OCI-M2 (cell line): ENCODE measurements at regions not wholly inside any gene's neighbourhood (a gene's known extent, or its start where the extent isn't known, plus 50 kb on each side); places are given as distances from the start of the nearest gene placed in this dataset.
"Not testable (repeated sequence)": the region's sequence is repeated elsewhere in the genome, so short reads cannot be mapped to it uniquely, and the experiment has no call there.

ENCODE experiments used
- DNase-seq: peaks from one replicate; lab custom pipeline; 2025; ENCODE audit not compliant: unreplicated experiment; lab: John Stamatoyannopoulos, UW

DNA sequence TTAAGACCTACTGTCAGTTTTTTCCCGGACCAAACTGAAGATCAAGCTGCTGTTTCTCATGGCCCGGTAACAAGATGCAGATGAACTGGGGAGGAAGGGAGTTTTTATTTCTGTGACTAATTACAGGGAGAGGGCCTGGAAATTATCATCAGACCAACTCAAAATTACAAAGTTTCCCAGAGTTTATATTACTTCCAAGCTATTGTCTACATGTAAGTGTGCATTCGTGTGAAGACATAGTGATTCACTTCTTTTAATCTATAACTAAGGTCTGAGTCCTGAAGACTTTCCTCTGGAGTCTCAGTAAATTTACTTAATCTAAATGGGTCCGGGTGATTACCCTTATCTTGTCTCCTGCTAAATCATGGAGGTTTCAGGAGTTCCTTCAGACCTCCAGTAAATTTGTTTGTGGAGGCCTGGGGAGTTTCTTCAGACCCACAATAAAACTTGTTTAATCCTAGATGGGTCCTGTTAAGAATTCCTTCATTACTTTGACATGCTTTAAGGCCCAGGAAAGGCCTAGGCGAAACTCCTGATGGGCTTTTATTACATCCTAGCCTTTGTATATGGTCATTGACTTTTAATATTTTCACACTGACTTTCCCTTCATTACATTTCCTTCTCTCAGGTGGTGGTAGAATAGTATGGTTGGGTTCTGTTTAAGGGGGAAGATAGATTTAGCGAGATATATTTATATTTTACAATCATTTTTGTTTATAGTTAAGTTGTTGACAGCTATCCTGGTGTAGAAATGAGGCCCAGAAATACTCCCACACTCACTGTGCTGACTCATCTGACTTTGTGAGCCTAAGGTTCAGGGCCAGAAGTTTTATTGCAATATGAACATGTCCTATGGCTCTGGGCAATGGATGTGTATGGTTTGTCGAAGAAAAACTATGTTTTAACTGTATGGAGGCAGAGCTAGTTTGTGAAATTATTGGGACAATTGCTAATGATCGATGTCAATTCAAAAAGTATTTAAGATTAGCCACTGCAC lies 627.0 kb upstream of the FBXO33 start:
- DNase-seq = no peak

DNA sequence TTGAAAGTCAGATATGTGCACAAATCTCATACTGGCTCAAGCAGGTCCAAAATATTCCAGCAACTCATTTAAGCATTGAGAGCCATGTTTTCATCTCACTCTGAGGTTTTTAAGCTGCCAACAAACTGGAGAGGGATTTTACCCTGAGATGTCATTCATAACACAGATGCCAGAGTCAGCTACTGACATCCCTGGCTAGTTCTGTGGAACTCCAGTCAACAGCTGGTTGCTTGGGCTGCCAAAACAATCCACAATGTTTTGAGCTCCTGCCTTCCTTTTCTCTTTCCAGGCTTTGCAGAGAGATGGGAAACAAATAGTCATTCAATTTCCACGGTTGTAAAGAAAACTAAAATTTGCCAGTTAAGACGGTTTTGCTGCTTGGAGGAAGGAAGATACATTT lies 621.2 kb upstream of the FBXO33 start:
- DNase-seq = no peak

DNA sequence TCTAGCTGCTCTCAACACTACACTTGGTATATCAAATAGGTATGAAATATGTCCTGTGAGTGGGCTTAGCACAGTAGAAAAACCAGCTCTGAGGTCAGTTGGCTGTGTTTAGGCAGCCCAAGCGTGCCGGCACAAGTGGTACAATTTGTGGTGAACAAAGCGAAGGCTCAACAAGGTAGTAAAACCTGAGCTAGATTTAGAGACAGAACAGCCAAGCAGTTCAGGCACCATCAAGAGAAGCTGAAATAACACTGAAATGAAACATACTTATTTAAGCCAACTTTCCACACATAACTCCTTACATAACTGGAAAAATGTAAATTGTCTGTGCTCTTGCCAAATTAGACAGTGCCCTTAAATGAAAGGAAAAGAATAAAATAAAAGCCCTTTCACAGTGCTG lies 596.8 kb upstream of the FBXO33 start:
- DNase-seq = no peak

DNA sequence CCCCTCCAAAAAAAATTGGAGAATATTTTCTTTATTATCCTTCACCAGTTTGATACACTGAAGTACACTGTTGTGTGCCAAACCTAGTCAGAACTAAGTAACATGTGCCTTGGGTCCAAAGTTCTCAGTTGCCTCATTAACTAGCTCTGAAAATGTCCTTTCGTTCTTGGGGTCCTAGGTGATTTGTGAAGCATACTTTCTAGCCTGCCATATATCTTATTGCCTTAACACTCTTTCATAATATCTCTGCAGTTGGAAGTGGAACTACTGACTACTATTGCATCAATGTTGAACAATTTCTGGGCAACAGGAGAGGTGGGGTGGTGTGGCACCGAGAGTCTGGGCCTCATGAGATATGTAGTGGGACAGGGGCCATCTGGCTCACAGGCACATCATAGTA lies 592.9 kb upstream of the FBXO33 start:
- no peak for DNase-seq

DNA sequence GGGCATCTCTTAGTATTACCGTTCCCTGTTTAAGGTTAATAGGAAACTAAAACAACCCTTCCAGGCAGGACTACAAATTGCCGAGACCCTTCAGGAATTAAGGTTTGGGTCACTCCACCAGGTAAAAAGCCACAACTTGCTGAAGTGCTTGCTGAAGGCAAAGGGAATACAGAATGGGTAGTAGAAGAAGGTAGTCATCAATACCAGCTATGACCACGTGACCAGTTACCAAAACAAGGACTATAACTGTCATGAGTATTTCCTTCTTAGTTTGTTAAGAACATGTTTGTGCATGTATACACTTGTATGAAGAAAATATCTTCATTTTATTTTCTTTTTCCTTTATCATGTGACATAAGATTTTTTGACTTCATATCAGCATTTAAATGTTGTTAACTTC lies 578.7 kb upstream of the FBXO33 start:
- DNase-seq = no peak

DNA sequence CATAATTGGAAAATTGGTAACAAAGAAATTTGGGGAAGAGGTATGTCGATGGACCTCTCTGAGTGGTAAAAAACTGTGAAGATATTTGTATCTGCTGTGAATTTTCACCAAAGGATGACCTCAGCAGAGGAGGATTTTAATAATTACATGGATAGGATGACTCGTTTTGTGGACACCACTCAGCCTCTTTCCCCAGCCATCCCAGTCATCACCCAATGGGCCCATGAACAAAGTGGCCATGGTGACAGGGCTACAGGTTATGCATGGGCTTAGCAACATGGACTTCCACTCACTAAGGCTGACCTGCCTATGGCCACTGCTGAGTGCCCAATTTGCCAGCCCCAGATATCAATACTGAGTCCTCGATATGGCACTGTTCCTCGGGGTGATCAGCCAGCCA lies 577.5 kb upstream of the FBXO33 start:
- DNase-seq = no peak

DNA sequence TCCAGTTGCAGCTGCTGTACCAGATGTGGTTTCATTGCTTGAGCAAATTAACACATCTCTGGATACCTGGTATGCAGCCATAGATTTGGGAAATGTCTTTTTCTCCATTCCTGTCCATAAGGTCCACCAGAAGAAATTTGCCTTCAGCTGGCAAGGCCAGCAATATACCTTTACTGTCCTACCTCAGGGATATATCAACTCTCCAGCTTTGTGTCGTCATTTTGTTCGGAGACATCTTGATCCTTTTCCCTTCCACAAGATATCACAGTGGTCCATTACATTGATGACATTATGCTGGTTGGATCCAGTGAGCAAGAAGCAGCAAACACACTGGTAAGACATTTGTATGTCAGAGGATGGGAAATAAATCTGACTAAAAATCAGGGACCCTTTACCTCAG lies 576.1 kb upstream of the FBXO33 start:
- not testable (repeated sequence) for DNase-seq

DNA sequence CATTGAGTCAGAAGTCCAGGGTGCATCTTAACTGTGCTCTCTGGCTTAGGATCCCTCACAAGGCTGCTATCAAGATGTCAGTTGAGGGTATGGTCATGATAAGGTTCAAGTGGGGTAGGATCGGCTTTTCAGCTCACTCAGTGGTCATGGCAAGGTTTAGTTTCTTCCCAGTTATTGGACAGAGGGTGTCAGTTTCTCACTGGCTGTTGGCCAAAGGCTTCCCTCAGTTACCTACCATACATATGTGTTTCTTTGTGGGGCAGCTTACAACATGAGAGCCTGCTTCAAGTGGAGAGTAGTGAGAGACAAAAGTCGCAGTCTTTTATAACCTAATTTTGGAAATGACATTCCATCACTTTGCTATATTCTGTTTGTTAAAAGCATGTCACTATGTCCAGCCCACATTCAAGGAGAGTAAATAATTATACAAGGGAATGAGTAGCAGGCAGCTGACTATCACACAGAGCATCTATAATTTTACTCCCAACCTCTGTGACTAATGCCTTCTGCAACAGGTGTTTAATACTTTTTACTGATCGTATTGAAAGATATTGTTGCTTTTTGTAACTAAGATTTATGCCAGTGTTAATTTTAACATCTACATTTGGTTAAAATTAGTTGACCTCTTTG lies 572.8 kb upstream of the FBXO33 start:
- no peak for DNase-seq

DNA sequence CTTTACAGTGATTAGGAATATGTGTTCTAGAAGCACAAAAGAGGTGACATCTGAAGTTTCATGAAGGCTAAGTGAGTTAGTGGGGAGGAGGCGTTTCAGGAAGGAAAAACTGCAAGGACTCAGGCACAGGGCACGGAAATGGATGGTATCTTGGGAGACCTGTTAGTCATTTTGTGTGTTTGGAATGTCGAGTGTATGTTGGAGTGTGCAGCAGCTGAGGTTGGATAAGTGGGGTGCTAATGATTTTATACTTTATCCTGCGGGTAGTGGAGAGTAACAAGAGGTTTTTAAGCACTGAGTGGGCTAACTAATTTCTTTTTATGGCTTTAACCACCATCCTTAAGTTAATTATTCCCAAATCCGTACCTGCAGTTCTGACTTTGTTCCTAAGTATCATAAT lies 571.5 kb upstream of the FBXO33 start:
- no peak for DNase-seq

DNA sequence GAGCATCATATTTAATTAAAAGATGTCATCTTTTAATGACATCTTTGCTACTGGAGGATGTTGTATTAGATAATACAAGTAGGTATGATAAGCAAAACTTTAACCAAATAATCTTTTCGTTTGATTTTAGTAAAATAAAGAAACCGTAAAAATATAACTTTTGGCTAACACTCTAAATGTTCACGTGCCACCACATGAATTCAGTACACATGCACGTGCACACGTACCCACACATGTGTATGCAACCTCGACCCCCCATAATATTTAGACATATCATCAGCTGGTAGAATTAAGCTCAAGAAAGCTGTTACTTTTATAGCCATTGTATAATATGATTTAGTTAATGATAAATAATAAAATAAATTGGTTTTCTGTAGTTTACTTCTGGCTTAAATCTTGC lies 566.6 kb upstream of the FBXO33 start:
- no peak for DNase-seq

DNA sequence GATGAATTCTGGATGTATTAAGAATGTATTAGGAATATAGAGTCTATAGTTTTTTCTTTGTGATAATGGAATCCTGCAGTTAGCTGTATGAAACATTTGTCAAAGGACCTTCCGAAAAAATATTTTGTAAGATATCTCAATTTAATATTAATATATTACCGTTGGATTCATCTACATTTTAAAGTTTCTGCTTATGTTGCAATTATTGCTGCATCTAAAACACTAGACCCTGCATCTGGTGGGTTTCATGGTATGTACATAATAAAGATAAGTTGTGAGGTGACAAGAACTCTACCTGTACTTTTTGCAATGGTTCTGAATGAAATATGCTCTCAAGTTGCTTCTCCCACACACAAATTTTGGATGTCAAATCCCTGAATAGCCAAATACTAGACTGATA lies 565.9 kb upstream of the FBXO33 start:
- DNase-seq = no peak

DNA sequence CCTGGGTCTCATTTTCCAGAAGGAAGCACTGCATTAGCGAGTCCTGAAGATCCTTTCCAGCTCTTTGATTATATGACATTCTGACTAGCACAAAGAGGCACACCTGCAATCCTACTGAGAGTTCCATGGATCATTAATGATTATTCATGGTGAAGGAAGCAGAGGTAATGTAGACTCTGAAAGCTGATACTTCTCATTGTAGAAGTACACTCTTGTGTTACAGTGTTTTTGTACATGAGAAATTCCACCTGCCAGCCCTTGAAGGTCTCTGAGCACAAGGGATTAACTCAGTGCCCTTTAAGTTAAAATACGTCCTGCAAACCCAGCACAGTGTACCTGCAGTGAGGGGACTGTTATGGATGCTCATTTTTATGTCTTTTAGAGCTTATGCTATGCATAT lies 558.8 kb upstream of the FBXO33 start:
- DNase-seq = no peak

DNA sequence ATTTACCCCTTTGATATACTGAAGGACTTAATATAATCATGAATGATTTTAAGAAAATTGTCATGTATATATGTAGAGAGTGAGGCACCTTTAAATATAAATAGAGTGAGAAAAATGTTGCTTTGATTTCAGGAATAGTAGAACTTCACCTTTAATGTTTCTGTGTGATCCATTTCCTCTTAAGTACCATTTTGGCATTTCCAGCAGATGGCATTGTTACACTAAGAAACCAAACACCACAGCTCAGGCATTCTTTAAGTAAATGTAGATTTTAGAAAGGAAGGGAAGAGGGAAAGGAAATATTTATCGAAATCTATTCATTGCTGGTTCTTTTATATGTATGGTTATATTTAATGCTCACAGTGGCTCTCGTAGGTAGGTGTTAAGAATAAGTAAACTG lies 556.7 kb upstream of the FBXO33 start:
- no peak for DNase-seq

DNA sequence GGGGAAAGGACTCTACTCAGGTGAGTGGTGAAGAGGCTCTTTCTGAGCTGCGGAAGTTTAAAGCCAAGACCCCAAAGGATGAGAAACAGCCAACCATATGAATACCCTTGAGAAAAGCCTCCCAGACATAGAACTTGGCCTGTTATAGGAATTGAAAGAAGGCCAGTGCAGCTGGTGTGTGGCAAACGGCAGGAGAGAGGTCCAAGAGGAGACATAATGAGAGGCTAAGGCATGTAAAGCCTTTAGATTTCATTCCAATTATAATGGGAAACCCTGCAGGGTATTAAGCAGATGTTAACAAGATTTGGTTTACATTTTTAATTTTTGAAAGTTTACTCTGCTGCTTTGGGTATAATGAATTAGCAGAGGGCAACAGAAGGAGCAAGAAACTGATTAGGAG lies 552.1 kb upstream of the FBXO33 start:
- DNase-seq = no peak

DNA sequence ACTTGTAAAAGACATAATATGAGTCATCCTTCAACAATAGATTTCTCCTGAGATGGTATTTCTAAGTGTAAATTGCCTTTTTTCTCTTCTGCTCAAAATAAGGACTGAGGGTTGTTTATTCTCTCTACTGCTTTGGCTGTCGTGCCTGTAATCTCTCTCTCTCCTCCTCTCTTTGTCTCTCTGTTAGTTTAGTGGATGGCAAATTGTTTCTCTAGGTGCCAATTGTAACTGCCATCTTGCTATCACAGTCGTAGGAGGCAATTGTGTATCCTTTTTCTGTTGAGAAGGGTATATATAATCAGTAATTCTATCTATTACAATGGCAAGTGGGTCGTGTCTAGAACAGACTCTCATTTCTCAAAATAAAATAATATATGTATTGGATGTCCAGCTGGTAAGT lies 545.0 kb upstream of the FBXO33 start:
- DNase-seq = no peak

DNA sequence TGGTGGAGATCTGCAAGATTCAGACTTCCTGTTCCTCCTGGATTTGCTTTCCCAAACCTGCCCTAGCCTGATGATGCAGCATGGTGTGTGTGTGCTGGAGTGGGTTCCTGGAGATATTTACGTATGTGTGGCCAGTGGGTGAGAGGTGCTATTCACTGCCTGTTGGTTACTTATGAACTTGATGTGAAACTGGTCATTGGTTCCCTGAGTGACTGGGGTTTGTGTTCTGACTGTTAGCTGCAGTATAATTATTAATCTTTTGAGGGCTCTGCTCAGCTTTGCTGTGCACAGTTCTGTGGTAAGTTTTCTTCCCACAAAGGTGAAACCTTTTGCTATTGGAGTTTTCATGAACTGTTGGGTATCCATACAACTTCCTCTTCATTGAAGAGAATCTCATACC lies 541.8 kb upstream of the FBXO33 start:
- DNase-seq = no peak

DNA sequence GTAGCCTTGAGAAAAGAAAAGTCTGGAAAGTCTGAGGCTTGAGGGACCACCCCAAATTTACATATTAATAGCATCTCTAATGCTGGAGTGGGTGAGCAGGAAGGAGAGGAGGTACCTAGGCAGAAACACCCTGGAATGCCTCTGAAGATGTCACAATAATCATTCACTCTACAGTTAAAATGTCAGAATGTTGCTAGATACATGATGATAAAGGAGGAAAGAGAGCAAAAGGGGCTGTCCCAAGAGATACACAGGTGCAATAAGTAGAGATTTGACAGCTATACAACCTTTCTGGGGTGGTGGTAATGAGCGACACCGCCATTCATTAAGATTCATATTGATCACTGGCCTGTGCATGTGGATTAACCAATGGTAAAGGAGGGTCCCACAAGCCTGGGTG lies 540.5 kb upstream of the FBXO33 start:
- no peak for DNase-seq

DNA sequence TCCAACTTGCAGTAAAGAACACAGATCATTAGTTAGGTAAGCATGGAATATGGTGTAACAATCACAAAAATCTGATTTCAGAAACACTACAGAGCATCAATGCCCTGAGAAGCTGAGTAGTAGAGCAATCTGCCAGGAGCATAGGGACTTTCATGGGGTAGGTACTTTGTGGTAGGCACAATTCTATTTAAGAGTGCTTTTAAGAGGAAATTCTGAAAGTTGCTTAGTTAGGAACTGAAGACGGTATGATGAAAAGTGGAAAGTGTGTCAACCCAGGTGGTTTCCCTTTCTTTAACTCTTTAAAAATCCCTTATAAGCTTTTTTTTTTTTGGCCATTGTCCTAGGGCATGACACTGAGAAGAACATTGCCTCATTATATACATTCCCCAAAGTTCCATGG lies 535.7 kb upstream of the FBXO33 start:
- DNase-seq = no peak

DNA sequence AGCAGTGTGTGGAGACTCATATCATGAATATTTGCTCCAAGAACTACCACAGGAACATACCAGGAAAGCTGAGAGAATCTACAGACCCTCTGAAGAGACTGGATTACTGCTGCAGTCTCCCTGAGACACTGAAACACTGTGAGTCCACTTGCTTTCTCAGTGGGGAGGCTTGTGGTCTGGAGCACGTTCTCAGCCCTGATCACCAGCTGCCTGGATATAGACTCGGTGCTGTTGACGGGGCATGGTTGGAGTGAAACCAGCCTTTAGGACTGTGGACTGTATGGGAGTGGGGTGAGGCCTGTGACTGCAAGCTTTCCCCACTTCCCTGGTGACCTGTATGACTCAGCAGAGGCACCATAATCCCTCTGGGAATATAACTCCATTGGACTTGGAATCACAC lies 525.8 kb upstream of the FBXO33 start:
- no peak for DNase-seq

DNA sequence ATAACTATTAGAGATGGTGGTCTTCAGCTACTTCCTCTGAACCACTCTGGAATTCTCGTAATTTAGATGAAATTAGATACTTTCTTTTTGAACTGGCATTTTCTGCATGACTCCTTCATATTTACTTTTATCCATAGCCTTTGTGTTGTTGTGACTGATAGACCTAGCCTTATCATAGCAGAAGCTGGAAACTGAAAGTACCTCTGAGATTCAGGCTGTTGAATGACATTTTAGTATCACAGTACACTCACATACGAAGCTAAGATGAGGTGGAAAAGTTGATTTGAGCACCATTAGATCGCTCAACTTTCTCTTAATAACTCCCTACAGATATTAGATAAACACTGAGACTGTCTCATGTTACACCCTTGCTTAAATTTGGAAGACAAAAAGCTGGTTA lies 525.1 kb upstream of the FBXO33 start:
- no peak for DNase-seq

DNA sequence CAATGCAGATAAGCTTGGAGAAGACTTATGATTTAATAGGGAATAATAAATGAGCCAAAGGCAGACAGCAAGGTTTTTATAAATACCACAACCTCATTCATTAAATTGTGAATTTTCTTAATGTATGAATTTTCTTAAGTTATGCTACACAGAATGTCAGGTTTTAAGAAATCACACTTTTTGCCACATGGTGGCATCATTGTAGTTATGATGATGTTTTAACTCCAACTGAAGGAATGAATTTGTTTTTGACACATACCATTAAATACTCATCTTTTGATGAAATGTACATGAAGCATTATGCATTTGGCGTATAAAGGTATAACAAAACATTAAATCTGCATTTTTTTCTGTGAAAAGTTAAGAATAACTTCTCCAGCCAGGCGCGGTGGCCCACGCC lies 524.1 kb upstream of the FBXO33 start:
- no peak for DNase-seq

DNA sequence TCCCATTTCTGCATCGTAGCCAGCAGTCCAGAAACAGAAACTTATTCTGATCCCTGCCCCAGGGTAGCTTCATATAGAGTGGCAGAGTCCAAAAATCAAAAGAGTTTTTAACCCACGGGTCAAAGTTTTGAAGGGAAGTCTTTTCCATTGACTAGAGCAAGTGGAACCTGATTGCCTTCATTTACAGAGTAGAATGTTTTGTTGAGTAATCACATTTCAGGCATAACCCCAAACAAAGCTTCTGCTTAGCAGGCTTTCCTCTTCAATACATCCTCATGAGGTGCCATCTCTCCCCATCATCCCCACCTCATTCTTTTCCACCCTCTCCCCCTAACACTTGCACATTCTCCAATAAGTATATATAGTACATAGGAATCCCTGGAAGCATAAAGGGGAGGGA lies 516.0 kb upstream of the FBXO33 start:
- DNase-seq = no peak

DNA sequence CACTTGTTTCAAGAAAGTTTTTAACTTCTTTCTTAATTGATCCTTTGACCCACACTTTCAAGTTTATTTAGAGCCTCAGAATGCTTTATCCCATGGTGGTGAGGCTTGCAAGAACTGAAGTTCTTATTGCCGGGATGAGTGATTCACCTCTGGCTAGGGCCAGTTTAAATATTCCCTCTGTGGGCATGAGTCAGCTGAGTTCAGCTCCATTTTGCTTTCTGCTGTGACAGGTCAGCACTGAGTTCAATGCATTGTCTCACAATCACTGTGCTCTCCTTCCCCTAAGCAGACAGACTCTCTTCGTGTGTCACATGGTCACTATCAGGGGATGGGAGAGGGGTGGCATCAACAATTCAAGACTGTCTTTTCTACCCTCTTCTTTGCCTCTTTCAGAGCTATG lies 514.6 kb upstream of the FBXO33 start:
- DNase-seq = no peak
